ENCODE measurements at regions not wholly inside any gene's neighbourhood (a gene's known extent, or its start where the extent isn't known, plus 50 kb on each side); places are given as distances from the start of the nearest gene placed in this dataset.

DNA sequence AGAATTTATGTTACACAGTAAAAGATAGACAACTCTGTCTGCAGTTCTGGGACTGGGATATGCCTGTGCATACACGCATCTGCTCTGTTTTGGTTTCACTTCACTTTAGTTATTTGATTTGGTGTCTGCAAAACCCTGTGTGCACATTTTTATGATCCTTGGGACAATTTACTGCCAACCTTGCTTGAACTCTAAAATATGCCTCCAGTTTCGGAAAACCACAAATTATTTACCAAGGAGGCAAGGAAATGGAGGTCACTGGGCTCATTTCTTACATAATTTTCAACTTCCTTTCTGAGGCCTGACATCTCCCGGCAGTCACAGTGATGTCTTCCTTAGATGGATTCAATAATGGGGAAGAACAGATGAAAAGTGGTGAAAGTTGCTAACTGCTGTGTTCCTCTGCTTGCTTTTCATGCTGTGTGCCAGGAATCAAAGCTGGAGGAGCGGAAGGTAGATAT lies 61.2 kb upstream of the TAF11L2 start:
- H3K27ac ChIP-seq, result peak overlapping the region; percentile 3
- no peaks in the 10 kb centered on the region for H3K9me3 ChIP-seq (replicated peaks)
- no peaks in the 10 kb centered on the region for H3K27me3 ChIP-seq (replicated peaks)
- peaks cover 15% of the 10 kb centered on the region for H3K4me1 ChIP-seq (replicated peaks)
- H3K36me3 ChIP-seq, result no peaks in the 10 kb centered on the region
- DNase-seq (ENCODE audit: low read depth in 1 of 2, low spot score in 2 of 2), result peak in 1 of 2 experiments; percentile 62
- H3K4me3 ChIP-seq, result peak overlapping the region; percentile 14

DNA sequence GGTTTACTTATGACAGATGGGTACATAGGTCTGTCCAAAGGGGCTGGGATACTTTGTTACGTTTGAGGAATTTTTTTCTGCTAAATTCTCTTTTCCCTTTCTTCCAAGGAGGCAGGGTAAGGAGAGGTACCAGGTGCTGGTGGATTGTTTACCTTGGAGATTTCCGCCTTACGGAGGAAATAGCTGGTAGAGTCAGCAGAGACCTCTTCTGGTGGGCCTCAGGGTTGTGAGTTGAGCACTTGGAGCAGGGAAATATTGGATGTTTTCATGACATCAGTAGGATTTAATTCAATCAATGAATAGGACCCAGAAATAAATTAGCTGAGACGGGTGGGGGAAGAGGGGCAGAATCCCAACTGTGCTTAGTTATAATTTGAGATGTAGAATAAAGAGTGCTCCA lies 60.0 kb upstream of the TAF11L2 start:
- no peak for DNase-seq (ENCODE audit: low read depth in 1 of 2, low spot score in 2 of 2)
- no peaks in the 10 kb centered on the region for H3K9me3 ChIP-seq (replicated peaks)

DNA sequence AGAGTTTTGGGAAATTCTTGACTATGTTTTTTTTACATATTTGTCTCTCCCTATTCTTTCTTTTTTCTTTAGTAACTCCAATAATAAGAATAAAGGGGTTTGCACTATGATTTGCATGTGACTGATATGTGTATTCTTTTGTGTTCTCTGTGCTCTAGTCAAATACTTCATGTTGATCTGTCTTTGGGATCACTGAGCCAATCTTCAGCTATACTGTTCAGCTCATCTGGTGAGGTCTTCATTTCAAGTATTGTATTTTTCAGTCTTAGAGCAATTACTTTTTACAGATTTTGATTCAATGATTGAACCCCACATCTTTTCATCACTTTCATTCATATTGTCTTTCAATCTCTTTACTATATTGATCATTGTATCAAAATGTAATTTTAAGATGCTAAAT lies 58.1 kb upstream of the TAF11L2 start:
- Histone ChIP-seq H3K4me1 (replicated peaks) (peaks cover 24% of the 10 kb centered on the region), H3K4me3 (no peak overlapping the region), H3K9me3 (replicated peaks) (no peaks in the 10 kb centered on the region), H3K27ac (no peak overlapping the region), H3K27me3 (replicated peaks) (no peaks in the 10 kb centered on the region), H3K36me3 (no peaks in the 10 kb centered on the region)
- no peak for DNase-seq (ENCODE audit: low read depth in 1 of 2, low spot score in 2 of 2)

More for the DNA sequence above, 60.0 kb upstream of the TAF11L2 start:
- no peak overlapping the region for H3K4me3 ChIP-seq
- no peak overlapping the region for H3K27ac ChIP-seq
- peaks cover 15% of the 10 kb centered on the region for H3K4me1 ChIP-seq (replicated peaks)
- H3K36me3 ChIP-seq, result no peaks in the 10 kb centered on the region
- H3K27me3 ChIP-seq (replicated peaks), result no peaks in the 10 kb centered on the region

DNA sequence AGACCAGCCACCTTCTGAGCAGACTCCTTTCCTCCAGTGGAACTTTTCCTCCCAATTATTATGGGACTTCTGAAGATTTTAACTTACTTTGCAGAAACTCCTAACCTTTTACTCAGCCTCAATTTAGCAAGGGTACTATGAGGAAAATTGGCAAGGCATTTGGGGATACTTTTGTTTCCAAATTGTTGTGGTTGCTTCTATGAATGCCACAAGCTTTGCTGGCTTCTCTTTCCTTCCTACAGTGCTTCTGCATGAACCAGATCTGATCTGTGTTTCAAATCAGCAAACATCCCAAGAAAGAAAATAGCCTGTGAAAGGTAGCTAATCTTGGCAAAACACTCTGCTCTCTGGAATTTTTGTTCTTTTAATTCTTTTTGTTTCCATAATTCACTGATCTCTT lies 57.3 kb upstream of the TAF11L2 start:
- no peak overlapping the region for H3K4me3 ChIP-seq
- no peaks in the 10 kb centered on the region for H3K36me3 ChIP-seq
- H3K9me3 ChIP-seq (replicated peaks), result no peaks in the 10 kb centered on the region
- H3K27me3 ChIP-seq (replicated peaks), result no peaks in the 10 kb centered on the region
- DNase-seq (ENCODE audit: low read depth in 1 of 2, low spot score in 2 of 2), result no peak
- H3K4me1 ChIP-seq (replicated peaks), result peaks cover 24% of the 10 kb centered on the region
- H3K27ac ChIP-seq, result no peak overlapping the region

DNA sequence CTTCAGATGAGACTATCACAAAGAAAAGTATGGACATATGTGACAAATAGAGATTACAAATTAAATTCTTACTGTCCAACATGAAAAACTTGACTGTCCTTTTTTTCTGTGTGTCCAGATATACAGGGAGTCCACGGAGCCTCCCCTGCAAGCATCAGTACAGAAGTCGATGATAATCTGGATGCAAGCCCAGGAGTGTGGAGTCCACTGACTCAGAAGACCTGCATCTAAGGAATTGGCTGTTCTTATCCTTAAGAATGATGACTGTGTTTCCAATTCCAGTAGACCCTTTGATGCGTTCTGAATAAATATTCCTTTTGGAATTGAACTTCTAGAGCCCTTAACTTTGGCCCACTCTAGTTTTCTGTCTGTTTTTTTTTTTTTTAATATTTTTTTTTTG lies 56.7 kb upstream of the TAF11L2 start:
- Histone ChIP-seq H3K36me3 (no peaks in the 10 kb centered on the region), H3K4me1 (replicated peaks) (peaks cover 19% of the 10 kb centered on the region), H3K9me3 (replicated peaks) (no peaks in the 10 kb centered on the region), H3K27me3 (replicated peaks) (no peaks in the 10 kb centered on the region), H3K27ac (no peak overlapping the region), H3K4me3 (no peak overlapping the region)
- DNase-seq (ENCODE audit: low read depth in 1 of 2, low spot score in 2 of 2), result no peak

DNA sequence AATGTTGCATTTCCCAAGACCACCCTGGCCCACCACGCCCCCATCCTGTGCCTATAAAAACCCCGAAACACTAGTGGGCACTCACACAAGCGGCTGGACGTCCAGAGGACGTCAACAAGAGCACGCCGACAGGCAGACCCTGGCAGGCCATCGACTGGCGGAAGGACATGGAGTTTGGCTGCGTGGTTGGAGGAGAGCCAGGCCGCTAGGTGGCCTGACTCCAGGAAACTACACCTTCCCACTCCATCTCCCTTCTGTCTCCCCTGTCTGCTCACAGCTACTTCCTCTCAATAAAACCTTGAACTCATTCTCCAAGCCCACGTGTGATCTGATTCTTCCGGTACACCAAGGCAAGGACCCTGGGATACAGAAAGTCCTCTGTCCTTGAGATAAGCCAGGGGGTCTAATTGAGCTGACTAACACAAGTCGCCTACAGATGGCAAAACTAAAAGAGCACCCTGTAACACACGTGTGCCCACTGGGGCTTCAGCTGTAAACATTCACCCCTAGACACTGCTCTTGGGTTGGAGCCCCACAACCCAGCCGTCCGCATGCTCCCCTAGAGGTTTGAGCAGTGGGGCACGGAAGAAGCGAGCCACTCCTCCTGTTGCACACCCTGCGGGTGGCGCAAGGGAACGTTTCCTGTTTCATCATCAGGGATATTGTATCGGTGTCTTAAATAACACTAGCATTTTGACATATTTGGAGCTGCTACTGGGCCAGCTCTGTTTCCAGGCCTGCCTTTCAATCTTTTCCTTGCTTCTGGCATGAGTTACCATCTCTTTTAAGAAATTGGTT lies 54.5 kb upstream of the TAF11L2 start:
- DNase-seq (ENCODE audit: low read depth in 1 of 2, low spot score in 2 of 2), result no peak
- H3K27ac ChIP-seq, result no peak overlapping the region
- H3K36me3 ChIP-seq, result no peaks in the 10 kb centered on the region
- peaks cover 9% of the 10 kb centered on the region for H3K4me1 ChIP-seq (replicated peaks)
- no peaks in the 10 kb centered on the region for H3K9me3 ChIP-seq (replicated peaks)
- no peaks in the 10 kb centered on the region for H3K27me3 ChIP-seq (replicated peaks)
- H3K4me3 ChIP-seq, result no peak overlapping the region

DNA sequence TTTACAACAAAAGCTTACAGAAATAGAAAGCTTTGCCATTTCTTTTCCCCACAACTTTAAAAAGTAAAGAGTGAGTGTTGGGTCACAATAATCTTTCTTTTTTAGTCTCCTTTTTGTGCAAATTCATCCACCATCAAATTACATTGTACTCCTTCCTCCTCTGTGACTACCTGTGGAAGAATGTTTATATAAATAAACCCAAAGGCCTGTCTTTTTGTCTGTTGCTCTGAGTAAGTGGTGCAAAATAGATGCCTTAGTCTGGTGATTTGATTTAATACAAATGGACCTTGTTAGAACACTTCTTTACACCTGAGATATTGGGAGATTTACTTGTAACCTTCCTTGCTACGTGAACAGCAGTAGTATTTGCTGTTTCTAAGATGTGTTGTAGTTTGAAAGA lies 53.5 kb upstream of the TAF11L2 start:
- H3K36me3 ChIP-seq, result no peaks in the 10 kb centered on the region
- no peaks in the 10 kb centered on the region for H3K27me3 ChIP-seq (replicated peaks)
- H3K9me3 ChIP-seq (replicated peaks), result no peaks in the 10 kb centered on the region
- no peak overlapping the region for H3K27ac ChIP-seq
- DNase-seq (ENCODE audit: low read depth in 1 of 2, low spot score in 2 of 2), result no peak
- H3K4me3 ChIP-seq, result no peak overlapping the region
- peaks cover 9% of the 10 kb centered on the region for H3K4me1 ChIP-seq (replicated peaks)

DNA sequence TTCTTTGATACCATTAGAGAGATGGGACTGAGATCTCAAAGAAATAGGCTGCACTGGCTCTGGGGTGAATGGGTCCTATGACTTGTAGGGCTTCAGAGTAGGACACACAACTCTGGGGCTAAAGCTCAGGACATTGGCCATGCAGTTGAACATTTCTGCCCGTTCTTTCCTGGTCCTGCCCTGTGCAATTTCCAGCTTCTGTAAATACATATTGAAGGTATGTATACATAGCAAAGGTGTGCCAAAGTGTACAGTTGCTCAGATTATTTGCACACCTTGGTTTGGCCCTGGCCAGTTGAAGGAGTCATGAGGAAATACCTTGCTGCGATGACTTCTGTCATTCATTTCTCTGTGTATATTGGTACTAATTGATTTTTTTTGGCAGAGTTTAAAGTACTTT lies 52.8 kb upstream of the TAF11L2 start:
- Histone ChIP-seq H3K36me3 (no peaks in the 10 kb centered on the region), H3K27me3 (replicated peaks) (no peaks in the 10 kb centered on the region)

More for the DNA sequence above, 52.8 kb upstream of the TAF11L2 start:
- no peak overlapping the region for H3K4me3 ChIP-seq
- no peak for DNase-seq (ENCODE audit: low read depth in 1 of 2, low spot score in 2 of 2)
- peaks cover 9% of the 10 kb centered on the region for H3K4me1 ChIP-seq (replicated peaks)
- H3K27ac ChIP-seq, result no peak overlapping the region
- H3K9me3 ChIP-seq (replicated peaks), result no peaks in the 10 kb centered on the region
